Stimulated activated naive CD8-positive, alpha-beta T cell treated with anti-CD3 and anti-CD28 coated beads, Interleukin-15, amount 100 ng/mL, for 72 hours (primary cell): ENCODE measurements at regions not wholly inside any gene's neighbourhood (a gene's known extent, or its start where the extent isn't known, plus 50 kb on each side); places are given as distances from the start of the nearest gene placed in this dataset.
A peak's percentile ranks its signal among the peaks of the same experiment; 100 is the strongest.

Experiments used
- ATAC-seq: fragments of 150-1000 bp; cut with Tn5 transposase; 2 replicates; pipeline ENCODE4 v1.10.0; 2021; ENCODE audit warnings: mild to moderate bottlenecking, moderate library complexity
- DNase-seq, 2 donors: peaks; one replicate each; pipeline ENCODE4 v3.0.0; 2021 to 2022
- H3K27ac Mint-ChIP-seq, 2 donors: one replicate each; pipeline ENCODE4 v1.8.0; 2022; ENCODE audit warnings: mild to moderate bottlenecking in 2 of 2, mixed read lengths in 2 of 2, moderate library complexity in 2 of 2
- H3K27me3 Mint-ChIP-seq: one replicate; pipeline ENCODE4 v1.8.0; 2022; ENCODE audit warnings: mixed read lengths
- H3K4me1 Mint-ChIP-seq: one replicate; pipeline ENCODE4 v1.8.0; 2022; ENCODE audit warnings: mild to moderate bottlenecking, mixed read lengths
- H3K4me3 Mint-ChIP-seq, 2 donors: one replicate each; pipeline ENCODE4 v1.8.0; 2022; ENCODE audit warnings: mild to moderate bottlenecking in 2 of 2, mixed read lengths in 2 of 2, moderate library complexity in 1 of 2
- H3K9me3 Mint-ChIP-seq, 2 donors: one replicate each; pipeline ENCODE4 v1.8.0; 2022; ENCODE audit warnings: mixed read lengths in 2 of 2

GRCh38 chr1:214178102-214178501 lies 102.9 kb upstream of the SMYD2 start:
- DNase-seq (no peak), ATAC-seq (no peak)
- Mint-ChIP-seq H3K27me3 (peaks cover 63% of the 10 kb centered on the region), H3K9me3 (peaks cover 0 to 4% of the 10 kb centered on the region in 2 donors), H3K4me3 (no peak overlapping the region), H3K4me1 (no peaks in the 10 kb centered on the region), H3K27ac (no peak overlapping the region)

- no peak overlapping the region for H3K4me3 Mint-ChIP-seq
- DNase-seq (no peak), ATAC-seq (no peak)
- peaks cover 0 to 4% of the 10 kb centered on the region in 2 donors for H3K9me3 Mint-ChIP-seq
- no peak overlapping the region for H3K27ac Mint-ChIP-seq
- peaks cover 6% of the 10 kb centered on the region for H3K4me1 Mint-ChIP-seq
- peaks cover 74% of the 10 kb centered on the region for H3K27me3 Mint-ChIP-seq
These were observed 96.0 kb upstream of the SMYD2 start for GRCh38 chr1:214184992-214185391.

GRCh38 chr1:214186103-214186824 lies 94.7 kb upstream of the SMYD2 start:
- H3K27me3 Mint-ChIP-seq = peaks cover 81% of the 10 kb centered on the region
- peaks cover 0 to 4% of the 10 kb centered on the region in 2 donors for H3K9me3 Mint-ChIP-seq
- no peak overlapping the region for H3K4me3 Mint-ChIP-seq
- ATAC-seq (no peak), DNase-seq (no peak)
- peaks cover 6% of the 10 kb centered on the region for H3K4me1 Mint-ChIP-seq
- no peak overlapping the region for H3K27ac Mint-ChIP-seq

- ATAC-seq = no peak
These were observed 93.6 kb upstream of the SMYD2 start for GRCh38 chr1:214187121-214187900.

GRCh38 chr1:214187933-214188332 lies 93.0 kb upstream of the SMYD2 start:
- peaks cover 71% of the 10 kb centered on the region for H3K27me3 Mint-ChIP-seq
- no peak overlapping the region for H3K27ac Mint-ChIP-seq
- ATAC-seq (no peak), DNase-seq (no peak)
- H3K4me3 Mint-ChIP-seq = no peak overlapping the region
- H3K4me1 Mint-ChIP-seq = peaks cover 6% of the 10 kb centered on the region
- H3K9me3 Mint-ChIP-seq = peaks cover 0 to 1% of the 10 kb centered on the region in 2 donors

More at GRCh38 chr1:214187121-214187900, 93.6 kb upstream of the SMYD2 start:
- peaks cover 6% of the 10 kb centered on the region for H3K4me1 Mint-ChIP-seq
- DNase-seq = no peak
- peaks cover 0 to 4% of the 10 kb centered on the region in 2 donors for H3K9me3 Mint-ChIP-seq
- peak overlapping the region in 1 of 2 donors; percentile 59 for H3K4me3 Mint-ChIP-seq
- H3K27ac Mint-ChIP-seq = no peak overlapping the region
- peaks cover 77% of the 10 kb centered on the region for H3K27me3 Mint-ChIP-seq

- H3K4me1 Mint-ChIP-seq = peaks cover 6% of the 10 kb centered on the region
- no peaks in the 10 kb centered on the region for H3K9me3 Mint-ChIP-seq
- no peak for ATAC-seq
- no peak for DNase-seq
- peaks cover 64% of the 10 kb centered on the region for H3K27me3 Mint-ChIP-seq
- H3K27ac Mint-ChIP-seq = peak overlapping the region in 1 of 2 donors; percentile 54
- H3K4me3 Mint-ChIP-seq = no peak overlapping the region
These were observed 92.1 kb upstream of the SMYD2 start for GRCh38 chr1:214188835-214189234.

- Mint-ChIP-seq H3K9me3 (no peaks in the 10 kb centered on the region), H3K27me3 (peaks cover 55% of the 10 kb centered on the region), H3K4me1 (no peaks in the 10 kb centered on the region), H3K27ac (no peak overlapping the region), H3K4me3 (no peak overlapping the region)
- DNase-seq = no peak
- ATAC-seq = no peak
These were observed 87.9 kb upstream of the SMYD2 start for GRCh38 chr1:214192825-214193643.

- no peak for DNase-seq
- ATAC-seq = no peak
- Mint-ChIP-seq H3K4me1 (no peaks in the 10 kb centered on the region), H3K27me3 (peaks cover 48% of the 10 kb centered on the region), H3K4me3 (no peak overlapping the region), H3K9me3 (no peaks in the 10 kb centered on the region), H3K27ac (no peak overlapping the region)
These were observed 87.3 kb upstream of the SMYD2 start for GRCh38 chr1:214193691-214194090.

- no peak overlapping the region for H3K4me3 Mint-ChIP-seq
- DNase-seq (no peak), ATAC-seq (no peak)
- no peaks in the 10 kb centered on the region for H3K9me3 Mint-ChIP-seq
- H3K4me1 Mint-ChIP-seq = no peaks in the 10 kb centered on the region
- H3K27ac Mint-ChIP-seq = no peak overlapping the region
- H3K27me3 Mint-ChIP-seq = peaks cover 50% of the 10 kb centered on the region
These were observed 82.4 kb upstream of the SMYD2 start for GRCh38 chr1:214198571-214198970.

- ATAC-seq (no peak), DNase-seq (no peak)
- no peak overlapping the region for H3K27ac Mint-ChIP-seq
- H3K9me3 Mint-ChIP-seq = no peaks in the 10 kb centered on the region
- no peak overlapping the region for H3K4me3 Mint-ChIP-seq
- peaks cover 47% of the 10 kb centered on the region for H3K27me3 Mint-ChIP-seq
- H3K4me1 Mint-ChIP-seq = no peaks in the 10 kb centered on the region
These were observed 81.4 kb upstream of the SMYD2 start for GRCh38 chr1:214199585-214199984.

- Mint-ChIP-seq H3K4me1 (no peaks in the 10 kb centered on the region), H3K4me3 (no peak overlapping the region), H3K27ac (no peak overlapping the region), H3K9me3 (no peaks in the 10 kb centered on the region), H3K27me3 (peaks cover 30% of the 10 kb centered on the region)
- DNase-seq (no peak), ATAC-seq (no peak)
These were observed 78.0 kb upstream of the SMYD2 start for GRCh38 chr1:214202992-214203391.

- no peaks in the 10 kb centered on the region for H3K4me1 Mint-ChIP-seq
- no peak overlapping the region for H3K27ac Mint-ChIP-seq
- H3K9me3 Mint-ChIP-seq = no peaks in the 10 kb centered on the region
- ATAC-seq (no peak), DNase-seq (no peak)
- H3K27me3 Mint-ChIP-seq = peaks cover 19% of the 10 kb centered on the region
- no peak overlapping the region for H3K4me3 Mint-ChIP-seq
These were observed 75.9 kb upstream of the SMYD2 start for GRCh38 chr1:214205053-214205452.

GRCh38 chr1:214208460-214208859 lies 72.5 kb upstream of the SMYD2 start:
- DNase-seq (no peak), ATAC-seq (no peak)
- Mint-ChIP-seq H3K27ac (no peak overlapping the region), H3K4me1 (no peaks in the 10 kb centered on the region), H3K27me3 (peaks cover 14% of the 10 kb centered on the region), H3K4me3 (no peak overlapping the region), H3K9me3 (no peaks in the 10 kb centered on the region)

- Mint-ChIP-seq H3K4me3 (no peak overlapping the region), H3K9me3 (no peaks in the 10 kb centered on the region), H3K4me1 (peaks cover 6% of the 10 kb centered on the region), H3K27me3 (peaks cover 17% of the 10 kb centered on the region), H3K27ac (no peak overlapping the region)
- DNase-seq (no peak), ATAC-seq (no peak)
These were observed 71.6 kb upstream of the SMYD2 start for GRCh38 chr1:214209260-214209808.

GRCh38 chr1:214213136-214213535 lies 67.8 kb upstream of the SMYD2 start:
- H3K9me3 Mint-ChIP-seq = no peaks in the 10 kb centered on the region

More at GRCh38 chr1:214213136-214213535, 67.8 kb upstream of the SMYD2 start:
- peaks cover 9% of the 10 kb centered on the region for H3K4me1 Mint-ChIP-seq
- H3K27me3 Mint-ChIP-seq = peaks cover 31% of the 10 kb centered on the region
- no peak overlapping the region for H3K4me3 Mint-ChIP-seq
- DNase-seq (no peak), ATAC-seq (no peak)
- H3K27ac Mint-ChIP-seq = no peak overlapping the region
